ENCODE measurements at regions not wholly inside any gene's neighbourhood (a gene's known extent, or its start where the extent isn't known, plus 50 kb on each side); places are given as distances from the start of the nearest gene placed in this dataset.

DNA sequence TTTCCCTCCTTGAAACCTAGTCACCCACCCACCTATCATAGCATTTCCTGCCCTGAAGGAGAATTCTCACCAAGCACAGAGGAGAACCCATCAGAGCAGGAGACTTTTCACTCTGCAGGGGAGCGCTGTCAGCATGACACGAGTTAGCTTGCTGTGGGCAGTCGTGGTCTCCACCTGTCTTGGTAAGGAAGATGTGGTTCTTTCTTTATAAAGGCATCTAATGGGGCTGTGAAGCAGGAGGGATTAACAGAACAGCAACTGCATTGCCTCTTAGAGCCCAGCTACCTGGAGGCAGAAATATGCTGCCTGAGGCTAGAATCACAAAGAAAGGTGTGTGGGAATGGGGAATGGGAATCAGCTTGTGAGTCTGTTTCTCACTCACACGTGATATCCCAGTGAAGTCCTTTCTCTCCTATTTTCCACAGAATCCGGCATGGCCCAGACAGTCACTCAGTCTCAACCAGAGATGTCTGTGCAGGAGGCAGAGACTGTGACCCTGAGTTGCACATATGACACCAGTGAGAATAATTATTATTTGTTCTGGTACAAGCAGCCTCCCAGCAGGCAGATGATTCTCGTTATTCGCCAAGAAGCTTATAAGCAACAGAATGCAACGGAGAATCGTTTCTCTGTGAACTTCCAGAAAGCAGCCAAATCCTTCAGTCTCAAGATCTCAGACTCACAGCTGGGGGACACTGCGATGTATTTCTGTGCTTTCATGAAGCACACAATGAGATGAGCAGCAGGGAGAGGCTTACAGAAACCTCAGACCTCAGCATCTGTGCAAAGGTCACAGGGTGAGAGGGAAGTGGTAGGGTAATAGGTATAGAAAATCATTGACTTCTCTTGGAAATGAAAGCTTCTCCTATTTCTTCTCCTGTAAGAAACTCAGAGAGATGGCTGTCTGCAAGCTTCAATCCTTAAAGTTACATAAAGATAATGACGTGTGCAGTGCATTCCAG, 316.9 kb downstream of the DAD1 start:
- TF ChIP-seq RBBP5 (IDR thresholded peaks at IDR 0.05; ENCODE audit: borderline replicate concordance, low read depth, low read length) (no peak), YY1 (IDR thresholded peaks at IDR 0.05; ENCODE audit: low read depth, low read length) (no peak), RFX5 (IDR thresholded peaks at IDR 0.05; ENCODE audit: borderline replicate concordance, low read depth, low read length) (no peak), BACH1 (IDR thresholded peaks at IDR 0.05; ENCODE audit: low read length) (no peak), EZH2 (IDR thresholded peaks at IDR 0.05; ENCODE audit: low read depth, low read length, severe bottlenecking) (no peak), POLR2A (IDR thresholded peaks at IDR 0.05; ENCODE audit: control extremely low read depth in 1 of 2, low read depth in 2 of 2, low read length in 2 of 2) (no peak), HDAC6 (IDR thresholded peaks at IDR 0.05; ENCODE audit: low read depth, low read length) (no peak)
- TF ChIP-seq, protein P1, sequence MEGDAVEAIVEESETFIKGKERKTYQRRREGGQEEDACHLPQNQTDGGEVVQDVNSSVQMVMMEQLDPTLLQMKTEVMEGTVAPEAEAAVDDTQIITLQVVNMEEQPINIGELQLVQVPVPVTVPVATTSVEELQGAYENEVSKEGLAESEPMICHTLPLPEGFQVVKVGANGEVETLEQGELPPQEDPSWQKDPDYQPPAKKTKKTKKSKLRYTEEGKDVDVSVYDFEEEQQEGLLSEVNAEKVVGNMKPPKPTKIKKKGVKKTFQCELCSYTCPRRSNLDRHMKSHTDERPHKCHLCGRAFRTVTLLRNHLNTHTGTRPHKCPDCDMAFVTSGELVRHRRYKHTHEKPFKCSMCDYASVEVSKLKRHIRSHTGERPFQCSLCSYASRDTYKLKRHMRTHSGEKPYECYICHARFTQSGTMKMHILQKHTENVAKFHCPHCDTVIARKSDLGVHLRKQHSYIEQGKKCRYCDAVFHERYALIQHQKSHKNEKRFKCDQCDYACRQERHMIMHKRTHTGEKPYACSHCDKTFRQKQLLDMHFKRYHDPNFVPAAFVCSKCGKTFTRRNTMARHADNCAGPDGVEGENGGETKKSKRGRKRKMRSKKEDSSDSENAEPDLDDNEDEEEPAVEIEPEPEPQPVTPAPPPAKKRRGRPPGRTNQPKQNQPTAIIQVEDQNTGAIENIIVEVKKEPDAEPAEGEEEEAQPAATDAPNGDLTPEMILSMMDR (IDR thresholded peaks at IDR 0.05; ENCODE audit: control extremely low read depth in 1 of 3, insufficient read depth in 1 of 3, low read depth in 1 of 3, low read length in 3 of 3), result no peak
